DOHH2 (cell line): ENCODE measurements at regions not wholly inside any gene's neighbourhood (a gene's known extent, or its start where the extent isn't known, plus 50 kb on each side); places are given as distances from the start of the nearest gene placed in this dataset.

Experiments used
- H3F3A ChIP-seq: fragments of 200-600 bp; sonication (generic), shearing (Covaris generic); 2 replicates; pipeline ENCODE4 v1.6.0; 2016; ENCODE audit warnings: antibody characterized with exemption, mild to moderate bottlenecking; ENCODE audit not compliant: control insufficient read depth, insufficient read depth
- H3K27ac ChIP-seq: fragments of 200-600 bp; sonication (generic); 2 replicates; pipeline ENCODE4 v1.5.1; 2014; ENCODE audit warnings: low read depth, mild to moderate bottlenecking, low read length, moderate library complexity
- H3K27me3 ChIP-seq: fragments of 200-600 bp; sonication (generic); 2 replicates; pipeline ENCODE4 v1.6.1; 2014; ENCODE audit warnings: mild to moderate bottlenecking, low read length, mixed read lengths; ENCODE audit not compliant: control insufficient read depth
- H3K36me3 ChIP-seq: fragments of 200-600 bp; sonication (generic); 2 replicates; pipeline ENCODE4 v1.6.1; 2014; ENCODE audit warnings: mild to moderate bottlenecking, low read length, moderate library complexity, mixed read lengths; ENCODE audit not compliant: control insufficient read depth
- H3K4me1 ChIP-seq: fragments of 200-600 bp; sonication (generic); 2 replicates; pipeline ENCODE4 v1.6.1; 2014; ENCODE audit warnings: mild to moderate bottlenecking, low read length, mixed read lengths; ENCODE audit not compliant: control insufficient read depth
- H3K4me2 ChIP-seq: fragments of 200-600 bp; sonication (generic); 2 replicates; pipeline ENCODE4 v1.6.0; 2014; ENCODE audit warnings: mild to moderate bottlenecking, low read length, moderate library complexity
- H3K4me3 ChIP-seq: fragments of 200-600 bp; sonication (generic); 2 replicates; pipeline ENCODE4 v1.5.1; 2014; ENCODE audit warnings: mild to moderate bottlenecking, low read length, mixed read lengths
- H3K79me2 ChIP-seq: fragments of 200-600 bp; sonication (generic); 2 replicates; pipeline ENCODE4 v1.6.1; 2014; ENCODE audit warnings: mild to moderate bottlenecking, low read length, mixed read lengths; ENCODE audit not compliant: control insufficient read depth
- H3K9me2 ChIP-seq: fragments of 200-600 bp; sonication (generic); replicated peaks from 2 replicates; pipeline ENCODE4 v1.6.1; 2014; ENCODE audit warnings: mild to moderate bottlenecking, low read length, mixed read lengths; ENCODE audit not compliant: control insufficient read depth
- H3K9me3 ChIP-seq: fragments of 200-600 bp; sonication (generic); 2 replicates; pipeline ENCODE4 v1.6.1; 2014; ENCODE audit warnings: antibody characterized with exemption, low read length, mixed read lengths; ENCODE audit not compliant: control insufficient read depth, insufficient read depth
- H4K20me1 ChIP-seq: fragments of 200-600 bp; sonication (generic); 2 replicates; pipeline ENCODE4 v1.6.0; 2014; ENCODE audit warnings: low read depth, mild to moderate bottlenecking, antibody characterized with exemption, low read length, moderate library complexity; ENCODE audit not compliant: control insufficient read depth, insufficient read depth
- CTCF ChIP-seq: fragments of 200-600 bp; sonication (generic); IDR thresholded peaks from one replicate; pipeline ENCODE4 v1.5.1; 2014; ENCODE audit warnings: antibody characterized with exemption, mild to moderate bottlenecking, low read depth, low read length; ENCODE audit not compliant: poor library complexity, severe bottlenecking
- EZH2phosphoT487 ChIP-seq: fragments of 200-600 bp; sonication (generic); IDR thresholded peaks from 2 replicates; pipeline ENCODE4 v1.6.1; 2017; ENCODE audit warnings: borderline replicate concordance, mild to moderate bottlenecking, antibody characterized with exemption, low read length, moderate library complexity, mixed read lengths

DNA sequence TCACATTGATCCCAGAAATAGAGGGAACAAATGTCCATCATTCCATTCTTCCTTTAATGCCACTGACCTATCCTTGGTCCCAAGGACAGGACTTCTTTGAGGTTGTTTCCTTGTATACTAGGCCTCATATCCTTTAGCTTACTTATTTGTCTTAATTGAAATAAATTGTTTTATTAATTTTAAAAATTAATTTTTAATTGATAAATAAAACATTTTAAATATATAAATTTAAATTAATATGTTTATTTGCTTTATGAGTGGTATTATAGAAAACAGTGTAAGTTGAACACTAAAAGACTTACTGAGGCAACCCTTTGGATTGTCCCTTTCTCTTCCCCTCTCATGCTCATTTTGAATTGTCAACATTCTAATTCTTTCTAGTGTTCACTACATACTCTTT lies 556.9 kb upstream of the NUDT12 start:
- TF ChIP-seq EZH2phosphoT487 = no peak
- no peak for TF ChIP-seq CTCF
- no peaks in the 10 kb centered on the region for H3K4me1 ChIP-seq
- no peaks in the 10 kb centered on the region for H3K9me2 ChIP-seq
- H4K20me1 ChIP-seq = no peaks in the 10 kb centered on the region
- H3K4me3 ChIP-seq = no peak overlapping the region
- H3K79me2 ChIP-seq = no peaks in the 10 kb centered on the region
- H3K4me2 ChIP-seq = no peak overlapping the region
- no peak overlapping the region for H3K27ac ChIP-seq
- no peaks in the 10 kb centered on the region for H3K27me3 ChIP-seq
- H3K36me3 ChIP-seq = no peaks in the 10 kb centered on the region
- H3F3A ChIP-seq = no peaks in the 10 kb centered on the region
- no peaks in the 10 kb centered on the region for H3K9me3 ChIP-seq

- Histone ChIP-seq H3K79me2 (no peaks in the 10 kb centered on the region), H3K9me3 (no peaks in the 10 kb centered on the region), H3K27me3 (no peaks in the 10 kb centered on the region), H3K4me2 (no peak overlapping the region), H3F3A (no peaks in the 10 kb centered on the region), H3K36me3 (no peaks in the 10 kb centered on the region), H4K20me1 (no peaks in the 10 kb centered on the region), H3K4me3 (no peak overlapping the region), H3K9me2 (no peaks in the 10 kb centered on the region), H3K27ac (no peak overlapping the region), H3K4me1 (no peaks in the 10 kb centered on the region)
- no peak for TF ChIP-seq CTCF
- TF ChIP-seq EZH2phosphoT487 = no peak
These were observed 549.0 kb upstream of the NUDT12 start for GRCh38 chr5:104111632-104112031.

GRCh38 chr5:104096451-104096850 lies 533.9 kb upstream of the NUDT12 start:
- H3F3A ChIP-seq = no peaks in the 10 kb centered on the region
- no peaks in the 10 kb centered on the region for H3K9me2 ChIP-seq
- TF ChIP-seq CTCF (no peak), EZH2phosphoT487 (no peak)
- no peaks in the 10 kb centered on the region for H3K9me3 ChIP-seq
- H3K36me3 ChIP-seq = no peaks in the 10 kb centered on the region
- no peaks in the 10 kb centered on the region for H3K27me3 ChIP-seq
- H3K4me2 ChIP-seq = no peak overlapping the region
- H3K4me3 ChIP-seq = no peak overlapping the region
- H3K27ac ChIP-seq = no peak overlapping the region
- no peaks in the 10 kb centered on the region for H3K4me1 ChIP-seq
- H4K20me1 ChIP-seq = no peaks in the 10 kb centered on the region
- H3K79me2 ChIP-seq = no peaks in the 10 kb centered on the region

GRCh38 chr5:104095527-104095926 lies 532.9 kb upstream of the NUDT12 start:
- H3K4me2 ChIP-seq = no peak overlapping the region
- no peaks in the 10 kb centered on the region for H3K4me1 ChIP-seq
- H3K9me2 ChIP-seq = no peaks in the 10 kb centered on the region
- H3K9me3 ChIP-seq = no peaks in the 10 kb centered on the region
- H3K27ac ChIP-seq = no peak overlapping the region
- no peaks in the 10 kb centered on the region for H3K36me3 ChIP-seq
- no peak for TF ChIP-seq EZH2phosphoT487
- TF ChIP-seq CTCF = no peak
- H3K4me3 ChIP-seq = no peak overlapping the region
- no peaks in the 10 kb centered on the region for H3K79me2 ChIP-seq
- H4K20me1 ChIP-seq = no peaks in the 10 kb centered on the region
- H3F3A ChIP-seq = no peaks in the 10 kb centered on the region
- no peaks in the 10 kb centered on the region for H3K27me3 ChIP-seq
